Immature natural killer cell (primary cell): ENCODE measurements at regions not wholly inside any gene's neighbourhood (a gene's known extent, or its start where the extent isn't known, plus 50 kb on each side); places are given as distances from the start of the nearest gene placed in this dataset.
"Not testable (repeated sequence)": the region's sequence is repeated elsewhere in the genome, so short reads cannot be mapped to it uniquely, and the experiment has no call there.

Experiments
- DNase-seq, 3 donors: peaks; one replicate each; pipeline ENCODE4 v3.0.0; 2022; ENCODE audit warnings: mixed read lengths in 1 of 3
- H3K27ac Mint-ChIP-seq, 6 donors: one replicate each; pipeline ENCODE4 v1.8.0; 2020; ENCODE audit warnings: mixed read lengths in 6 of 6, mild to moderate bottlenecking in 5 of 6, inconsistent platforms in 4 of 6, moderate library complexity in 3 of 6
- H3K27me3 Mint-ChIP-seq, 3 donors: one replicate each; pipeline ENCODE4 v1.8.0; 2020 to 2021; ENCODE audit warnings: low read depth in 3 of 3, mild to moderate bottlenecking in 3 of 3, mixed read lengths in 3 of 3, moderate library complexity in 3 of 3, inconsistent platforms in 1 of 3
- H3K36me3 Mint-ChIP-seq, 3 donors: one replicate each; pipeline ENCODE4 v1.8.0; 2020; ENCODE audit warnings: mixed read lengths in 3 of 3, inconsistent platforms in 2 of 3, mild to moderate bottlenecking in 2 of 3
- H3K4me1 Mint-ChIP-seq, 2 donors: one replicate each; pipeline ENCODE4 v1.8.0; 2020; ENCODE audit warnings: inconsistent platforms in 2 of 2, mild to moderate bottlenecking in 2 of 2, mixed read lengths in 2 of 2, moderate library complexity in 1 of 2
- H3K4me3 Mint-ChIP-seq, 5 donors: one replicate each; pipeline ENCODE4 v1.8.0; 2020; ENCODE audit warnings: mild to moderate bottlenecking in 5 of 5, mixed read lengths in 5 of 5, inconsistent platforms in 3 of 5, moderate library complexity in 3 of 5
- H3K9me3 Mint-ChIP-seq, 6 donors: one replicate each; pipeline ENCODE4 v1.8.0; 2020; ENCODE audit warnings: mild to moderate bottlenecking in 6 of 6, mixed read lengths in 6 of 6, inconsistent platforms in 4 of 6, moderate library complexity in 3 of 6

- H3K4me1 Mint-ChIP-seq, result no peaks in the 10 kb centered on the region
- H3K4me3 Mint-ChIP-seq, result no peak overlapping the region
- no peak for DNase-seq
- H3K27me3 Mint-ChIP-seq, result peaks cover 0 to 4% (median 2%) of the 10 kb centered on the region in 3 donors
- peaks cover 0 to 7% (median 6%) of the 10 kb centered on the region in 3 donors for H3K36me3 Mint-ChIP-seq
- peaks cover 13 to 51% (median 17%) of the 10 kb centered on the region in 6 donors for H3K9me3 Mint-ChIP-seq
- no peak overlapping the region for H3K27ac Mint-ChIP-seq
Observed at GRCh38 chr4:189809839-189810238, 130.8 kb upstream of the FRG1 start.

- H3K27ac Mint-ChIP-seq, DNase-seq, H3K4me3 Mint-ChIP-seq, H3K4me1 Mint-ChIP-seq, H3K36me3 Mint-ChIP-seq, H3K27me3 Mint-ChIP-seq: not testable (repeated sequence)
- peaks cover 12 to 46% (median 16%) of the 10 kb centered on the region in 6 donors for H3K9me3 Mint-ChIP-seq
Observed at GRCh38 chr4:189810318-189811181, 130.1 kb upstream of the FRG1 start.

- no peak overlapping the region for H3K4me3 Mint-ChIP-seq
Observed at GRCh38 chr4:189815404-189816192, 125.1 kb upstream of the FRG1 start.

DNA sequence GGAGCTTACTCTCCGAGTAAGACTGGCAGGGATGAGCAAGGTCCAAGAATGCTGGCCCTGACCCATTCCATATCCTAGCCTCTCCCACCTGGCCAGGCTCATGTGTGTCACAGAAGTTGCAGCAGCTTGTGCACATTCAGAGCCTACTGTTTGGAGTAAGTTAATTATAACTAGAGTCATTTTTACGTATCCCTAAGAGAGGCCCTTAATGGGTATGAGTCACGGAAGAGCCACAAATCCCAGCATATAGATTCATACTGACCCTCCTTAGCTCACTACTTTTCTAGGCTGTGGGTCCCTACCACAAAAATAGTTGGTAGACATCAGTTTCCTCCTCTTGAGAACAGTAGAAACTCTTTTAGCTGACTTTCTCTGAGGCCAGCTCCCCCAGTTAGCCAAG is 118.3 kb upstream of the FRG1 start:
- H3K27ac Mint-ChIP-seq, result no peak overlapping the region
- H3K4me3 Mint-ChIP-seq, result no peak overlapping the region

More at GRCh38 chr4:189815404-189816192, 125.1 kb upstream of the FRG1 start:
- Mint-ChIP-seq H3K27me3 (peaks cover 0 to 4% (median 0%) of the 10 kb centered on the region in 3 donors), H3K36me3 (peaks cover 0 to 7% (median 6%) of the 10 kb centered on the region in 3 donors), H3K9me3 (peaks cover 6 to 24% (median 11%) of the 10 kb centered on the region in 6 donors), H3K27ac (no peak overlapping the region), H3K4me1 (no peaks in the 10 kb centered on the region)
- DNase-seq, result no peak

GRCh38 chr4:189823591-189823990 is 117.1 kb upstream of the FRG1 start:
- Mint-ChIP-seq H3K4me1 (no peaks in the 10 kb centered on the region), H3K27me3 (no peaks in the 10 kb centered on the region), H3K9me3 (peaks cover 0 to 7% (median under 1%) of the 10 kb centered on the region in 6 donors), H3K36me3 (no peaks in the 10 kb centered on the region), H3K27ac (no peak overlapping the region), H3K4me3 (no peak overlapping the region)
- DNase-seq, result no peak

More for the DNA sequence above, 118.3 kb upstream of the FRG1 start:
- no peaks in the 10 kb centered on the region for H3K27me3 Mint-ChIP-seq
- H3K36me3 Mint-ChIP-seq, result no peaks in the 10 kb centered on the region
- H3K9me3 Mint-ChIP-seq, result peaks cover 0 to 7% (median 0%) of the 10 kb centered on the region in 6 donors
- DNase-seq, result no peak
- H3K4me1 Mint-ChIP-seq, result no peaks in the 10 kb centered on the region

GRCh38 chr4:189825466-189825865 is 115.2 kb upstream of the FRG1 start:
- Mint-ChIP-seq H3K27me3 (peaks cover 0 to 2% (median 0%) of the 10 kb centered on the region in 3 donors), H3K4me1 (no peaks in the 10 kb centered on the region), H3K36me3 (no peaks in the 10 kb centered on the region), H3K27ac (no peak overlapping the region), H3K4me3 (no peak overlapping the region), H3K9me3 (peaks cover 0 to 7% (median under 1%) of the 10 kb centered on the region in 6 donors)
- DNase-seq, result no peak

- no peak for DNase-seq
- no peak overlapping the region for H3K27ac Mint-ChIP-seq
- no peaks in the 10 kb centered on the region for H3K36me3 Mint-ChIP-seq
- H3K9me3 Mint-ChIP-seq, result peaks cover 0 to 7% (median under 1%) of the 10 kb centered on the region in 6 donors
- no peaks in the 10 kb centered on the region for H3K4me1 Mint-ChIP-seq
- H3K4me3 Mint-ChIP-seq, result no peak overlapping the region
- H3K27me3 Mint-ChIP-seq, result peaks cover 0 to 2% (median 0%) of the 10 kb centered on the region in 3 donors
Observed at GRCh38 chr4:189826657-189827056, 114.0 kb upstream of the FRG1 start.

- peaks cover 0 to 7% (median under 1%) of the 10 kb centered on the region in 6 donors for H3K9me3 Mint-ChIP-seq
- no peaks in the 10 kb centered on the region for H3K4me1 Mint-ChIP-seq
- H3K27ac Mint-ChIP-seq, result no peak overlapping the region
- no peak overlapping the region for H3K4me3 Mint-ChIP-seq
- no peak for DNase-seq
- H3K36me3 Mint-ChIP-seq, result no peaks in the 10 kb centered on the region
- peaks cover 0 to 2% (median 0%) of the 10 kb centered on the region in 3 donors for H3K27me3 Mint-ChIP-seq
Observed at GRCh38 chr4:189828081-189828697, 112.5 kb upstream of the FRG1 start.

DNA sequence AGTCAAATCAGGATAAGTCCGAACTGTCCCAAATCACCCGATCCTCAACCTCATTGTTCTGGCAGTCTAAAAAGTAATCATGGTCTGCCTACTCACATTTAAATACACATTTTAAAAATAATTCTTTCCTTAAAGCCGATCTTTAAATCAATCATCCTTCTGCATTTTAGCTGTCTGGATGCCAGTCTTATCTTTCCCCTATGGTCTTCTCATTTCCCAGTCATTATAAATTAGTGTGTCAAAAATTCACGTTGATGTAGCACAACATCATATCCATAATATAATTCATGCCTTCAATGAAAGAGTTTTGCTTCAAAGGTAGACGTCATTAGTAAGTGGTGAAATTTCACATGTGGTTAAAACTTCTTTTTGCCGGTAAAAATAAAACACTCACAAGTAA is 108.1 kb upstream of the FRG1 start:
- Mint-ChIP-seq H3K27ac (no peak overlapping the region), H3K36me3 (no peaks in the 10 kb centered on the region), H3K4me1 (no peaks in the 10 kb centered on the region), H3K4me3 (no peak overlapping the region), H3K27me3 (peaks cover 0 to 2% (median 0%) of the 10 kb centered on the region in 3 donors), H3K9me3 (peaks cover 0 to 4% (median 0%) of the 10 kb centered on the region in 6 donors)
- no peak for DNase-seq

DNA sequence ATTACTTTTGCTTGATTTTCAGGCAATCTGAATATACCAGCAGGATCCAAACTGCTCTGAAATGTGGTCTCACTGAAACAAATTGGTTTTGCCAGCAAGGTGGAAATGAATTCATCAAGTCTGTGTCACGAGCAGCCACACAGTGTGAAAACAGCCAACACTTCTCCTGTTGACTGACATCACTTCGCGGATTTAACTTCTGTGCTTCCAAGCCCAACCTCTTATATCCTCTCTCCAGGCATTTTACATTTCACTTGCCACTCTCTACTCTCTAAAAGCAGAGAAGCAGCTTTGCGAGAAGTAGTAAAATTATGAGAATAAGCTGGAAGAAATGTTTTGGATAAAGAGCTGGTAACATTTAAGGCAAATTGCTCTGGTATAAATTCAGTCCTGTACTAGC is 106.1 kb upstream of the FRG1 start:
- Mint-ChIP-seq H3K36me3 (no peaks in the 10 kb centered on the region), H3K4me3 (no peak overlapping the region), H3K9me3 (no peaks in the 10 kb centered on the region), H3K27me3 (no peaks in the 10 kb centered on the region), H3K27ac (no peak overlapping the region), H3K4me1 (no peaks in the 10 kb centered on the region)
- no peak for DNase-seq

DNA sequence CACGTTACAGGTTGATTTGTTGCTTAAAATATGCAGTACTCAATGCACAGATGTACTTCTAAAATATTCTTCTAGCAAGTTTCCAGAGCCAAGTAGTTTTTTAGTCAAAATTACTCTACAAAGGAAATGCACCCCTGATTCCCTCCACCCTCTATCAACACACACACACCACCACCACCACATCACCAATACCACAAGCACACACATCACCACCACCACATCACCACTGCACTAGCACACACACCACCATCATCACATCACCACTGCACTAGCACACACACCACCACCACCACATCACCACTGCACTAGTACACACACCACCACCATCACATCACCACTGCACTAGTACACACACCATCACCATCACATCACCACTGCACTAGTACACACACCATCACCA is 105.2 kb upstream of the FRG1 start:
- H3K27me3 Mint-ChIP-seq, result no peaks in the 10 kb centered on the region
- H3K27ac Mint-ChIP-seq, result no peak overlapping the region
- no peak overlapping the region for H3K4me3 Mint-ChIP-seq
- DNase-seq, result no peak
- no peaks in the 10 kb centered on the region for H3K4me1 Mint-ChIP-seq
- no peaks in the 10 kb centered on the region for H3K9me3 Mint-ChIP-seq
- H3K36me3 Mint-ChIP-seq, result no peaks in the 10 kb centered on the region

DNA sequence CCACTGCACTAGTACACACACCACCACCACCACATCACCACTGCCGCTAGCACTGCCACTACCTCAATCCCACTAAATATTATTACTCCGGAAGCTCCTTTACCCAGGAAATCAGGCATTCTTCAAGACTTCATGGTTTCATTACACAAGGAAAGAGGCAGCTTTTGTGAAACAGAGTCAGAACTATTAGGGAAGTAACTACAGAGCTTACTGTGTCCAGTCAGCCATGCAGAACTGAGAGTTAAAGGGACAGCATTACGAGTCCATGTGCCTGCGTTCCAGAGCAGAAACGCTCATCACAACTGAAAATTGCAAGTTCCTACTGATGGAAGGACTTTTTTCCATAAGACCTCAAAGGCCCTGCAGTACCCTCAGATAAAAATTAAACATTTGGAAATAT is 103.2 kb upstream of the FRG1 start:
- H3K27me3 Mint-ChIP-seq, result peaks cover 0 to 2% (median 0%) of the 10 kb centered on the region in 3 donors
- H3K36me3 Mint-ChIP-seq, result no peaks in the 10 kb centered on the region
- H3K9me3 Mint-ChIP-seq, result no peaks in the 10 kb centered on the region
- DNase-seq, result no peak
- no peak overlapping the region for H3K4me3 Mint-ChIP-seq
- H3K4me1 Mint-ChIP-seq, result no peaks in the 10 kb centered on the region
- H3K27ac Mint-ChIP-seq, result no peak overlapping the region

GRCh38 chr4:189838821-189839497 is 101.7 kb upstream of the FRG1 start:
- Mint-ChIP-seq H3K9me3 (peaks cover 0 to 2% (median 0%) of the 10 kb centered on the region in 6 donors), H3K4me1 (no peaks in the 10 kb centered on the region), H3K27ac (no peak overlapping the region)

More at GRCh38 chr4:189838821-189839497, 101.7 kb upstream of the FRG1 start:
- Mint-ChIP-seq H3K4me3 (no peak overlapping the region), H3K27me3 (peaks cover 0 to 4% (median 2%) of the 10 kb centered on the region in 3 donors), H3K36me3 (no peaks in the 10 kb centered on the region)
- no peak for DNase-seq
